VCaP (cell line): ENCODE measurements at regions not wholly inside any gene's neighbourhood (a gene's known extent, or its start where the extent isn't known, plus 50 kb on each side); places are given as distances from the start of the nearest gene placed in this dataset.
"Not testable (repeated sequence)": the region's sequence is repeated elsewhere in the genome, so short reads cannot be mapped to it uniquely, and the experiment has no call there.

Source experiments
- H3K27ac ChIP-seq: fragments of 450-650 bp; 2 replicates; pipeline ENCODE4 v1.5.1; 2017
- TF ChIP-seq, protein P1 (sequence below): fragments of 450-650 bp; conservative IDR thresholded peaks from 2 replicates; pipeline ENCODE4 v1.5.1; 2017; ENCODE audit warnings: mild to moderate bottlenecking, moderate library complexity

DNA sequence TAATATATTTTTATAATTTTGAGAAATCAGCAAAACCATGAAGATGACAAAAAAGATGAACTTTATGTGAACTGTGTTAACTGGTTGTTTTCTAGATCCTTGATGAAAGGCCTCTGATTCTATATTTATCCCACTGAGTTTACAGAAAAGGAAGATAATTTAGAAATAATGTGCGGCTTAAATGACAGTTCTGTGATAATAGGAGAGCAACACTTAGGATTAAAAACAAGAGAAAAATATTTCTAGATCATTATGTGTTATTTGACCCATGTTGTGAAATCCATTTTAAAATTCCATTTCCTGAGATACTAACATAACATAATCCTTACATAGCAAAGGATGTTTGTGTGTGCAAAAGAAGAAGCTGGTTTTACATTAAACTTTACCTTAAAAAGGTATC is 598.0 kb downstream of the DIPK2A start:
- TF ChIP-seq, protein P1, sequence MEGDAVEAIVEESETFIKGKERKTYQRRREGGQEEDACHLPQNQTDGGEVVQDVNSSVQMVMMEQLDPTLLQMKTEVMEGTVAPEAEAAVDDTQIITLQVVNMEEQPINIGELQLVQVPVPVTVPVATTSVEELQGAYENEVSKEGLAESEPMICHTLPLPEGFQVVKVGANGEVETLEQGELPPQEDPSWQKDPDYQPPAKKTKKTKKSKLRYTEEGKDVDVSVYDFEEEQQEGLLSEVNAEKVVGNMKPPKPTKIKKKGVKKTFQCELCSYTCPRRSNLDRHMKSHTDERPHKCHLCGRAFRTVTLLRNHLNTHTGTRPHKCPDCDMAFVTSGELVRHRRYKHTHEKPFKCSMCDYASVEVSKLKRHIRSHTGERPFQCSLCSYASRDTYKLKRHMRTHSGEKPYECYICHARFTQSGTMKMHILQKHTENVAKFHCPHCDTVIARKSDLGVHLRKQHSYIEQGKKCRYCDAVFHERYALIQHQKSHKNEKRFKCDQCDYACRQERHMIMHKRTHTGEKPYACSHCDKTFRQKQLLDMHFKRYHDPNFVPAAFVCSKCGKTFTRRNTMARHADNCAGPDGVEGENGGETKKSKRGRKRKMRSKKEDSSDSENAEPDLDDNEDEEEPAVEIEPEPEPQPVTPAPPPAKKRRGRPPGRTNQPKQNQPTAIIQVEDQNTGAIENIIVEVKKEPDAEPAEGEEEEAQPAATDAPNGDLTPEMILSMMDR = no peak
- H3K27ac ChIP-seq = no peak overlapping the region

DNA sequence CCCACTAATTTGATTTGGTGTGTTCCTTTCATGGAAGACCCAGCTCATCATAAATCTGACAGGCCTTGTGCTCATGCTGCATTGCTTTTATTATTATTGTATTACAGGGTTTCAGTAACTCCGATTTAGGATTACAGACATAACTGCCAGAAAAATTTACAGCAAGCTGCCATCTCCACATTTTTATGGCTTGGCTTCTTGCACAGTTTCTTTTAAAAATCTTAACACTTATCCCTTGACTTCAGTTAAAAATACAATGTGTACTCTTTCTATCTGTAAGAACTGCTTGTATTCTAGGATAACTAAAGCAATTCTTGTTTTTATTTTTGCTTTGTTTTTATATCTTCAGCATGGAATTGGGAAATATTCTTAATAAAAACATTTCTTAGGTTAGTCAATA is 612.2 kb downstream of the DIPK2A start:
- TF ChIP-seq, protein P1 = no peak
- no peak overlapping the region for H3K27ac ChIP-seq

DNA sequence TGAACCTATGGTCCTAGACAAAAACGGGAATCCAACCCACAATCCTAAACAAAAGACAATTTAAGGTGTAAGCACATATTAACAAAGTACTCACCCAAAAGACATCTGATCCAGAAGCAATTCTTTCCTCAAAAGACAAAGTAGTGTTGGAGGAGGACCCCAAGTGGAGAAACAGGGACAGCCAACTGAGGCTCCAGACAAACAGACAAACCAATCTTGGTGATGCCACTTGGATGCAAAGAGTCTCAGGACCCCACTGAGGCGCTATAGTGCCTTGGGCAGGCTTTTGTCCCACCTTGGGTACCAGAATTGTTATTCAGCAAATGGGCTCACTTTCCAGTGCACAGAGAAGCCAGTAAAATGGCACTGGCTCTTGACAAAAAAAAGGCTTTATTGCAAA is 613.8 kb downstream of the DIPK2A start:
- TF ChIP-seq, protein P1 = no peak
- no peak overlapping the region for H3K27ac ChIP-seq

DNA sequence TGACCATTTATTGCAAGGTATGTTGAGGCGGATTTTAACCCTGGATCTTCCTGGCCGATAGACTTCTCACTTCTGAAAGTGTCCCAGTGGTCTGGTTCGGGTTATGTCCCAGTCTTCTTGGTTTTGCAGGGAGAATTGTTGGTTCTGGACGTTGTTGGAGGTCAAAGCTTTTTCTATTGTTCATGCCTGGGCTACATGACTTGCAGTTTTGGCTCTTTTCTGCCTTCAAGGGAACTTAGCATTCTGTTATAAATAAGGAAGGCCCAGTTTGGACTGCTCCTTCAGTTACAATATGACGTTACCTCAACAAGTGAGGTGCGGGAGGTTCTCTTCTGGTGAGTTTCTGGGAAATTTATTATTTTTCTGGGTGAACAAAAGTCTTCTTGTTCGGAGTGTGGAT is 614.3 kb downstream of the DIPK2A start:
- TF ChIP-seq, protein P1 = no peak
- no peak overlapping the region for H3K27ac ChIP-seq

- TF ChIP-seq, protein P1 = no peak
- H3K27ac ChIP-seq = no peak overlapping the region
Observed at GRCh38 chr3:144586382-144586781, 614.8 kb downstream of the DIPK2A start.

GRCh38 chr3:144590854-144591253 is 619.2 kb downstream of the DIPK2A start:
- TF ChIP-seq, protein P1 = no peak
- no peak overlapping the region for H3K27ac ChIP-seq

DNA sequence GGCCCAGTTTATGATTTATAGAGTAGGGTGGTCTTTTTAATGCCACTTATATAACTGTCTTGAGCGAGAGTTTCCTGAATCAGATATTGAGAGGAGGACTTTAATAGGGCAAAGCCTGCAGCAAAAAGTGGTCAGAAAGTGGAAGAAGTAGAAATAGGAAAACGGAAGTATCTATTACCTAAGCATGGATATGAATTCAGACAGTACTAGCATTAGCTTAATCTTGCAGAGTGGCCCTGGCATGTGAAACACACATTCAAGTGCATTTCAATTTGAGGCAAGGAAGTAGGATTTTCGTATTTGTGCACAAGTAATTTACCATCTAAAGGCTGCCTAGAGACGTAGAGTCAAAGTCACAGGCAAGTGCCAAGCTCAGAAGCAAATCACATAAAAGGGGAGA is 622.3 kb downstream of the DIPK2A start:
- H3K27ac ChIP-seq = no peak overlapping the region
- TF ChIP-seq, protein P1 = no peak

GRCh38 chr3:144620236-144620635 is 648.6 kb downstream of the DIPK2A start:
- not testable (repeated sequence) for H3K27ac ChIP-seq
